Hepatocyte (in vitro differentiated cells): ENCODE measurements at regions not wholly inside any gene's neighbourhood (a gene's known extent, or its start where the extent isn't known, plus 50 kb on each side); places are given as distances from the start of the nearest gene placed in this dataset.

Experiments
- CTCF ChIP-seq: fragments of 200-600 bp; sonication (generic); IDR thresholded peaks from 2 replicates; pipeline ENCODE4 v1.5.1; 2016; ENCODE audit warnings: antibody characterized with exemption, mild to moderate bottlenecking; ENCODE audit not compliant: poor library complexity
- EZH2phosphoT487 ChIP-seq: fragments of 200-600 bp; sonication (generic); IDR thresholded peaks from one replicate; pipeline ENCODE4 v1.6.1; 2018; ENCODE audit warnings: antibody characterized with exemption, mild to moderate bottlenecking, low read depth, moderate library complexity; ENCODE audit not compliant: unreplicated experiment, severe bottlenecking

DNA sequence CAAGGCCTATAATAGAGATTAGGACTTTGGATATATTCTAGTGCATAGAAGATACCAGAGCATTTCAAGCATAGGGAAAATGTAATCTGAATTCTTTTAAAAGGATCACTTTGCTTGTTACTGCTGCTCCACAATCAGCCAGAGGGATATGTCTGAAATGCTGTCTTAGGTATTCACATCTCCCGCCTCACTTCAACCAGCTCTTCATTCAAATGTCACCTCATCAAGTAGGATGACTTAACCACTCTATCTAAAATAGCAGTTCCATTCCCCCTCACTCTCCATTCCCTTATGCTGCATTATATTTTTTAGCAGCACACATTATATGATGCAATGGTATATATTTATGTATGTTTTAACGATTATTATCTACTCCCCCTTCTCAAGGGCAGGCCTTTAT, 500.3 kb upstream of the GRIA1 start:
- TF ChIP-seq CTCF (no peak), EZH2phosphoT487 (no peak)
